GM12878 (cell line): ENCODE measurements at regions not wholly inside any gene's neighbourhood (a gene's known extent, or its start where the extent isn't known, plus 50 kb on each side); places are given as distances from the start of the nearest gene placed in this dataset.

Source experiments
- BACH1 ChIP-seq: fragments of 450-650 bp; IDR thresholded peaks from 2 replicates; pipeline ENCODE4 v1.6.1; 2017; ENCODE audit warnings: mild to moderate bottlenecking, borderline replicate concordance
- EP300 ChIP-seq, 2 experiments: fragments of 150-350 bp in 1 of 2; IDR thresholded peaks; 2 replicates each; pipeline ENCODE4 v1.6.1; 2011 to 2012; ENCODE audit warnings: low read depth in 2 of 2, low read length in 2 of 2, borderline replicate concordance in 1 of 2, improper control_type of control experiment in 1 of 2, inconsistent platforms in 1 of 2; ENCODE audit not compliant: control insufficient read depth in 1 of 2
- MYC ChIP-seq: IDR thresholded peaks from 2 replicates; pipeline ENCODE4 v1.6.1; 2011; ENCODE audit warnings: mild to moderate bottlenecking, low read length, moderate library complexity, inconsistent platforms; ENCODE audit not compliant: insufficient read depth, insufficient replicate concordance, insufficient read length, severe bottlenecking
- PAX5 ChIP-seq: IDR thresholded peaks from 2 replicates; pipeline ENCODE4 v1.6.1; 2011; ENCODE audit warnings: low read depth, low read length, borderline replicate concordance
- POLR2A ChIP-seq: IDR thresholded peaks from 2 replicates; pipeline ENCODE4 v1.6.1; 2011; ENCODE audit warnings: low read depth, mild to moderate bottlenecking, low read length
- RAD21 ChIP-seq: IDR thresholded peaks from 2 replicates; pipeline ENCODE4 v1.6.1; 2011; ENCODE audit warnings: mild to moderate bottlenecking, low read depth, low read length, moderate library complexity; ENCODE audit not compliant: insufficient read depth
- RBBP5 ChIP-seq: fragments of 200-600 bp; sonication (generic); conservative IDR thresholded peaks from 2 replicates; pipeline ENCODE4 v1.6.1; 2016
- TAF1 ChIP-seq: IDR thresholded peaks from 2 replicates; pipeline ENCODE4 v1.6.1; 2011; ENCODE audit warnings: mild to moderate bottlenecking, low read depth, low read length, borderline replicate concordance
- YY1 ChIP-seq: IDR thresholded peaks from 2 replicates; pipeline ENCODE4 v1.6.1; 2011; ENCODE audit warnings: low read depth, mild to moderate bottlenecking, low read length
- ZNF384 ChIP-seq: IDR thresholded peaks from 2 replicates; pipeline ENCODE4 v1.6.1; 2012; ENCODE audit warnings: low read depth, mild to moderate bottlenecking, low read length, improper control_type of control experiment, borderline replicate concordance
- TF ChIP-seq, protein P1 (sequence below): IDR thresholded peaks from 2 replicates; pipeline ENCODE4 v1.6.1; 2012; ENCODE audit warnings: low read depth, low read length, improper control_type of control experiment
- TF ChIP-seq, protein P2 (sequence below), 3 experiments: IDR thresholded peaks in 2 of 3; conservative IDR thresholded peaks in 1 of 3; 2 replicates each; pipeline ENCODE4 v1.5.1; 2011; ENCODE audit warnings: low read depth in 3 of 3, low read length in 3 of 3, mild to moderate bottlenecking in 3 of 3, control low read depth in 2 of 3, moderate library complexity in 2 of 3, inconsistent platforms in 1 of 3, mixed read lengths in 1 of 3; ENCODE audit not compliant: control insufficient read depth in 2 of 3, insufficient read depth in 1 of 3; ENCODE audit errors: extremely low read depth in 1 of 3

GRCh38 chr14:94717808-94718207 is 52.1 kb downstream of the GSC start:
- TF ChIP-seq YY1 = no peak
- no peak for TF ChIP-seq POLR2A
- TF ChIP-seq BACH1 = no peak
- TF ChIP-seq TAF1 = no peak
- no peak for TF ChIP-seq ZNF384
- TF ChIP-seq, protein P1, sequence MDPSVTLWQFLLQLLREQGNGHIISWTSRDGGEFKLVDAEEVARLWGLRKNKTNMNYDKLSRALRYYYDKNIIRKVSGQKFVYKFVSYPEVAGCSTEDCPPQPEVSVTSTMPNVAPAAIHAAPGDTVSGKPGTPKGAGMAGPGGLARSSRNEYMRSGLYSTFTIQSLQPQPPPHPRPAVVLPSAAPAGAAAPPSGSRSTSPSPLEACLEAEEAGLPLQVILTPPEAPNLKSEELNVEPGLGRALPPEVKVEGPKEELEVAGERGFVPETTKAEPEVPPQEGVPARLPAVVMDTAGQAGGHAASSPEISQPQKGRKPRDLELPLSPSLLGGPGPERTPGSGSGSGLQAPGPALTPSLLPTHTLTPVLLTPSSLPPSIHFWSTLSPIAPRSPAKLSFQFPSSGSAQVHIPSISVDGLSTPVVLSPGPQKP = no peak
- no peak for TF ChIP-seq RAD21
- TF ChIP-seq, protein P2, sequence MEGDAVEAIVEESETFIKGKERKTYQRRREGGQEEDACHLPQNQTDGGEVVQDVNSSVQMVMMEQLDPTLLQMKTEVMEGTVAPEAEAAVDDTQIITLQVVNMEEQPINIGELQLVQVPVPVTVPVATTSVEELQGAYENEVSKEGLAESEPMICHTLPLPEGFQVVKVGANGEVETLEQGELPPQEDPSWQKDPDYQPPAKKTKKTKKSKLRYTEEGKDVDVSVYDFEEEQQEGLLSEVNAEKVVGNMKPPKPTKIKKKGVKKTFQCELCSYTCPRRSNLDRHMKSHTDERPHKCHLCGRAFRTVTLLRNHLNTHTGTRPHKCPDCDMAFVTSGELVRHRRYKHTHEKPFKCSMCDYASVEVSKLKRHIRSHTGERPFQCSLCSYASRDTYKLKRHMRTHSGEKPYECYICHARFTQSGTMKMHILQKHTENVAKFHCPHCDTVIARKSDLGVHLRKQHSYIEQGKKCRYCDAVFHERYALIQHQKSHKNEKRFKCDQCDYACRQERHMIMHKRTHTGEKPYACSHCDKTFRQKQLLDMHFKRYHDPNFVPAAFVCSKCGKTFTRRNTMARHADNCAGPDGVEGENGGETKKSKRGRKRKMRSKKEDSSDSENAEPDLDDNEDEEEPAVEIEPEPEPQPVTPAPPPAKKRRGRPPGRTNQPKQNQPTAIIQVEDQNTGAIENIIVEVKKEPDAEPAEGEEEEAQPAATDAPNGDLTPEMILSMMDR (IDR thresholded peaks at IDR 0.05 in 2 of 3, conservative IDR thresholded peaks at IDR 0.05 in 1 of 3; ENCODE audit: control insufficient read depth in 2 of 3, extremely low read depth in 1 of 3, insufficient read depth in 1 of 3, low read depth in 3 of 3, low read length in 3 of 3) = no peak; a peak in 1 of 6 replicates
- no peak for TF ChIP-seq MYC
- TF ChIP-seq PAX5 = no peak
- TF ChIP-seq RBBP5 = no peak
- no peak for TF ChIP-seq EP300 (IDR thresholded peaks at IDR 0.05; ENCODE audit: borderline replicate concordance in 1 of 2, control insufficient read depth in 1 of 2, low read depth in 2 of 2, low read length in 2 of 2)
